DMS53 treated with DMSO at 0.1 percent for 48 hours (cell line): ENCODE measurements at regions not wholly inside any gene's neighbourhood (a gene's known extent, or its start where the extent isn't known, plus 50 kb on each side); places are given as distances from the start of the nearest gene placed in this dataset.
A peak's percentile ranks its signal among the peaks of the same experiment; 100 is the strongest.
"Not testable (repeated sequence)": the region's sequence is repeated elsewhere in the genome, so short reads cannot be mapped to it uniquely, and the experiment has no call there.

ENCODE experiments used
- DNase-seq: peaks from one replicate; lab custom pipeline; 2025; ENCODE audit not compliant: unreplicated experiment; lab: John Stamatoyannopoulos, UW

GRCh38 chr9:106479679-106480078 is 383.3 kb upstream of the ZNF462 start:
- no peak for DNase-seq

DNA sequence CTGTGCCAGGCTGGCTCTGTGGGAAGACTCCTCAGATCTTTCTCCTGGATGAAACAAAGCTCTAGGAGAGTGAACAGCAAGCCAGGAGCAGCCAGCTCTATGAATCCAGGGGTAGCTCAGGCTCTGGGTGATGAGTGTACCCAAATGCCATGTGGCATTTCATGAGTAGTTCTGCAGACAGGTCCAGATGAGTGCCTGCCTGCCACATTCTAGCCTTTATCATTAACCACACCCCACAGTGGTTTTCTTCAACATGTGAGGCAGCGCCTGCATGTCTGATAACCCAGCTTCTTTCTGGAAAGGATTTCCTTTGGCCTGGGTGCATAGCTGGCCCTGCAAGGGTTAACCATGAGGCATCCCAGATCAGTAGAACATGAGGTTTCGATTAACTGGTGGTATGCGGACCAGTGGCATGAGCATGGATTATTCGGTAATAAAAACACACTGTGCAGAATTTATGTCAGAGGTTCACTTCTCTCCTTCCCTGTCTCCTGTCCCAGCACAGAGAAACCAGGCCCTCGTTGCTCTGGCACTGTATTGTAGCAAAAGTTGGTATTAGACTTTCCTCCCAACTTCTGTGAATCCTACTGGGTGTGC is 381.9 kb upstream of the ZNF462 start:
- no peak for DNase-seq

GRCh38 chr9:106482733-106483132 is 380.2 kb upstream of the ZNF462 start:
- peak; percentile 8 for DNase-seq

DNA sequence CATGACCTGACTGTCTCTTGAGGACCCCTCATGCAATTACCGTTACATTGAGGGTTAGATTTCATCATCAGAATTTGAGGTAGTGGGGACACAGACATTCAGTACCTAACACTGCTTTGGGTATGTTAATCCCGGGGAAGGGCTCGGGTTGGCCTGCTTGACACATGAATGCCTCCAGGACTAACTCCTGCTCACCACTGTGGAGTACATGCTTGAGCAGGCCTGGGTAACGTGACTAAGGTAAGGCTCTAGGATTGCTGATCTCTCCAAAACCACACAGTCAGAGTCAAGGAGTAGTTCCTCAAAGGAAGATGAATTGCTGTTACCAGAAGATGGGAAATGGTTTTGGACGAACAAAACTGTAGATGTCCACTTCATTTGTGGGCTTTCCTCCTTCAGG is 376.3 kb upstream of the ZNF462 start:
- DNase-seq, result no peak

DNA sequence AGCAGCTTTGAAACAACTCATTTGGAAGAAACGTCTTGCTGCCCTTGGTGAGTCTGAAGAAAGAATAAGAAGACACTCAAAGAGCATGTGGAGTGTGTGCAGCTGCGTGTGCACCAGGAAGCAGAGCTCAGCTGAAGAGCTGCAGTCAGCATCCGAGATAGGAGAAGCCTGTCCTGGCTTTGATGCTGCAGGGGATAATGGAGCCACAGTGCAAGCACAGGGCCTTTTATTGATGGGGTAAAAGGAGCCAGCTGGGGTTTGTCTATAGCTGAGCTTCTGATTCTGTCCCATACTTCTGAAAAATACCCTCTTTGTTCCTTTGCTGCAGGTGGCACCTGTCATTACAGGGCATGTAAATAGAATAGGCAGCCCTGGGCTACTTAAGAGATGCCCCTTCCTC is 375.7 kb upstream of the ZNF462 start:
- no peak for DNase-seq

GRCh38 chr9:106492126-106492525 is 370.8 kb upstream of the ZNF462 start:
- not testable (repeated sequence) for DNase-seq

GRCh38 chr9:106500171-106500570 is 362.8 kb upstream of the ZNF462 start:
- no peak for DNase-seq

- DNase-seq, result not testable (repeated sequence)
Observed at GRCh38 chr9:106501210-106501609, 361.8 kb upstream of the ZNF462 start.

- no peak for DNase-seq
Observed at GRCh38 chr9:106502930-106503329, 360.0 kb upstream of the ZNF462 start.

DNA sequence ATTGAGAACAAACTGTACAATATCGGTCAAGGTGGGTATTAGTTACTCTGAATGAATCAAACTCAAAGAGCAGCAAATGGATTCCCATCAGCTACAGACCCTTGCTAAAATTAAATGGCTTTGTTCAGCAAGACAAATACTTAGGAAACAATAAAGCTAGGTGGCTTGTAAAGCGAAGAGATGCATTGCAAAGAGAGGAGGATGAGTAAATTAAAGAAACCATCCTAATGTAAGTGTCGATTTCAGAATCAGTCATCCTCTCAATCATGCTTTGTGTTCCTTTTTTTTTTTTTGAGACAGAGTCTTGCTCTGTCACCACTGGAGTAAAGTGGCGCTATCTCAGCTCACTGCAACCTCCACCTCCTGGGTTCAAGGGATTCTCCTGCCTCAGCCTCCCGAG is 359.2 kb upstream of the ZNF462 start:
- no peak for DNase-seq

GRCh38 chr9:106526716-106527204 is 336.2 kb upstream of the ZNF462 start:
- DNase-seq, result no peak

DNA sequence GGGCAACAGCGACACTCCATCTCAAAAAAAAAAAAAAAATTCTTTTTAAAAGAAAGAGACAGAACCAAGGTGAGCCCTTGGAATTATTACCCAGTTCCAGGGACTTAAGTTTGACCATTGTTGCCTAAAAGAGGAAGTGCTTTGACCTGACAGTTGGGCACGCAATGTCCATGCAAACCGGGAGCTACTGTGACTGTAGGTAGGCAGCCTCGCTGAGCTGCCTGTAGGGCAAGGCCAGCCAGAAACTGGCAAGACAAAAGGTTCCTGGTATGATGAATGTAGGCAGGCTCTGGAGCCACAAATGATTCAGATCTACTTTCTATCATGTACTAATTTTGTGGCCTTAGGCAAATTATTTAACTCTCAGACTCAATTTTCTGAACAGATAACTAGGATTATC is 334.8 kb upstream of the ZNF462 start:
- no peak for DNase-seq

DNA sequence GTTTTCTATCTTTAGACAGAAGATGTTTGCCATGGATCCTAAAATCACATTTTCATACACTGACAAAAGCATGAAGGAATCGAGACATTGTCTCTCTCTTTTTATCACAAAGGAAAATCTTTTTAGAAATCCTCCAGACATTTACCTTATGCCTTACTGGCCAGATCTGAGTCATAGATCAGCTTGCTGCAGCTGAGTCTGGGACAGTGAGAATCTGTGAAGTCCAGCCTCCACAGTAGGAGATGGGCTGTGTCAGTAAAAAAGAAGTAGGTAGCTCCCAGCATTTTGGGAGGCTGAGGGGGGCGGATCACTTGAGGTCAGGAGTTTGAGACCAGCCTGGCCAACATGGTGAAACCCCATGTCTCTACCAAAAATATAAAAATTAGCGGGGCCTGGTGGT is 333.4 kb upstream of the ZNF462 start:
- DNase-seq, result no peak

DNA sequence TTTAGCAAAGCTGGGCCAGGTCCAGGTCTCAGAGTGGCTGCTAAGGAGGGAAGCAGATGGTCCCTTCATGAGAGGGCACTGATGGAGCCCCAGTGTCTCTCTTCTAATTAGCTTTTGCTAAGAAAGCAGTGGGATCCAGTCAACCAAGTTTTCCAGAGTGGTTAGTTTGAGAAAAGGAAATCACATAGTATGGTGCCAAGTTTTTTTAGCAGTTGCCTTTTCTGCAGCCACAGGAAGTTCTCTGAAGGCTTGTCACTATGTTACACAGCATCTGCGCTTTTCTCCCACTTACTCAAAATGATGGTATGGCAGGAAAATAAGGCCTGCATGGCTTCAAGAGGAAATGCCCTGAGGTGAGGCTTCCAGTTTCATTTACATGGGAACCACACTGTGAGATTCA is 331.5 kb upstream of the ZNF462 start:
- DNase-seq, result no peak

- DNase-seq, result no peak
Observed at GRCh38 chr9:106532306-106533015, 330.5 kb upstream of the ZNF462 start.

DNA sequence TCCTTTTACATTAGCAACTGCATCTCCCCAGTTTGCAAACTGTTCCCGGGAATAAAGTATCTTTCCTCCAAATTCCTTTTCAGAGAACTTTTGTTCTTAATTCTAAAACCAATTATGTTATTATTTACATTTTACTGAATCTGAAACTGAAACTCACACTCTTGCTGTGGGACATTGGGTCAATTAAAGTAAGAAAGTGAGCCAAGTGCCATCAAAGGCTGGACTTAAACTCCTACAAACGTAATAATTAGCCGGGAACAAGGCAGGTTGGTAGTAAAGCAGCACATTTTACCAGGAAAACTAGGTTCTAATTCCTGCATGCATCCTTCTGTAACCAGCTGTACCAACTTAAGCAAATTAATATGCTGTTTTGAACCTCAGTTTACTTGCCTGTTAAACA is 328.2 kb upstream of the ZNF462 start:
- DNase-seq, result no peak

- no peak for DNase-seq
Observed at GRCh38 chr9:106535439-106535838, 327.5 kb upstream of the ZNF462 start.

DNA sequence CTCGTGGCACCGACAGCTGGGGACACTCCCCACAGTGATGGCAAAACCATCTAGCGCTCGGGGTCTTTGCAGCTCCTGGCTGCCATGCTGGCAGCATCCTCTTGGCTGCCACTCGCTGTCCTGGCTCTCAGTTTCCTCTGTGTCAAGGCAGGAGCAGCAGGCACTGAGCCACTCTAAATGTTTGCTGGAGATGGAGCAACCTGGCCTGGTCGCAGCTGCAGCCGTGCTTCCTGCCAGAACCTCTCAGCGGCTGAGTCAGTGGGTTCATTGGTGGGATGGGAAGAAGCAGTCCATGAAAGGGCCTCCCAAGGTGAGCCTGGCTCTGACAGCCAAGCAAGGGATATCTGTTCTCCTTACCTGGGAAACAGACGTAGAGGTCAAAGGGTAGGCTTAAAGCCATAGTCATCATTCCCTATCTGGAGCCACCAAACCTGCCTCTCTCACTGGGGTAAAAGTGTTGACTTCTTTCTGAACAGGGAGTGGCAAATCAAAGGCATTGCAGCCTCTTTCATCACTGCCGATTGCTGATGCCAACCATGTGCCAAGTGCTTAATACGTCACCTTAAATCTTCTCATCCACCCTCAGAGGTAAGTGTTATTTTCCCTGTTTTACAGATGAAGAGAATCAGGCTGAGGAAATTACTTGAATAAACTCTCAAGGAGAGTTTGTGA is 304.8 kb upstream of the ZNF462 start:
- DNase-seq, result no peak

DNA sequence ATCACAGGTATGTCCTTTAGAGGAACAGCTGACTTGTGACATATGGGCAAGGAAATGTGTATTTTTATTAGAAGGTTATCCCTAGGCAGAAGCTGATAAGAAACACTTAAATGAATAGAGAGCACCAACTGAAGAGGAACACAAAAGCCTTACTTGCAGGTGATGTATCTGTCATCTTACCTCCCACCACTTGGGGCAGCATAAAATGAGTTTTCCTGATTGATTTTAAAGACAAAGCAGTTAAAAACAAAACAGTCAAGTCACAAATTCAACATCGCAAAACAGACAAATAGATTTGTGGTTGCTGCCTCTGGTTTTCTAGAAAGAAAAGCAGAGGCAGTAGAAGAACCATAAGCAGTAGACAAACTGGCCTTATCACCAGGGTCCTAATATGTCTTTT is 302.4 kb upstream of the ZNF462 start:
- DNase-seq, result no peak

DNA sequence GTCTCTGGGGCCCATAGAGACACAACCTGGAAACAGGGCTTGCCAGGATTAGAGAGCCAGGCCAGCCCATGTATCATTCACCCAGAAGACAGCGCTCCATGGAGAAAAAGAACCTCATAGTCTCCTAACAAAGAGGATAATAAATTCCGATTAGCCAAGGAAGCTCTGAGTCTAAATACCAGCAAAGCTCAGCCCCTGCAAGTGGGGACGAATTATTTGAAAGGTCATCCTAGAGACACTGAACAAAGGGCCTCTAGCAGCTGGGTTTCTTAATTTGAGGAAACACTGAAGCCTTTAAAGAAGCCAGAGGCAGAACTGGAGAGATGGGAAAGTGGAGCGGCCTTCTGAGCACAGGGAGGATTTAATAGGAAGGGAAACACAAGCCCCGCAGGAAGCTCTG is 287.1 kb upstream of the ZNF462 start:
- no peak for DNase-seq

GRCh38 chr9:106576232-106576760 is 286.7 kb upstream of the ZNF462 start:
- DNase-seq, result no peak

GRCh38 chr9:106577121-106577520 is 285.8 kb upstream of the ZNF462 start:
- no peak for DNase-seq
